Spleen (tissue), 11 donors: ENCODE measurements at regions not wholly inside any gene's neighbourhood (a gene's known extent, or its start where the extent isn't known, plus 50 kb on each side); places are given as distances from the start of the nearest gene placed in this dataset.

Source experiments
- DNase-seq: peaks from one replicate; pipeline ENCODE4 v3.0.0-alpha.2; 2020
- H3K27ac ChIP-seq, 8 donors: fragments of 200-600 bp; sonication (generic) in 7 of 8; 1 replicate in 4 of 8; 2 replicates in 4 of 8; pipeline versions ENCODE4 v1.5.0 to v1.8.0; 2016 to 2021; ENCODE audit warnings: inconsistent platforms in 4 of 8, mild to moderate bottlenecking in 4 of 8, moderate library complexity in 1 of 8
- H3K27me3 ChIP-seq, 7 donors: fragments of 200-600 bp; sonication (generic) in 6 of 7; replicated peaks in 1 of 7; 1 replicate in 4 of 7; 2 replicates in 3 of 7; pipeline versions ENCODE4 v1.5.0 to v1.8.0; 2016 to 2021; ENCODE audit warnings: inconsistent platforms in 3 of 7, mild to moderate bottlenecking in 1 of 7
- H3K36me3 ChIP-seq, 6 donors: fragments of 200-600 bp; sonication (generic) in 5 of 6; 1 replicate in 4 of 6; 2 replicates in 2 of 6; pipeline versions ENCODE4 v1.5.0 to v1.8.0; 2016 to 2021; ENCODE audit warnings: inconsistent platforms in 2 of 6
- H3K4me1 ChIP-seq, 6 donors: fragments of 200-600 bp; sonication (generic) in 5 of 6; 1 replicate in 3 of 6; 2 replicates in 3 of 6; pipeline versions ENCODE4 v1.5.0 to v1.8.0; 2016 to 2021; ENCODE audit warnings: inconsistent platforms in 3 of 6
- H3K4me3 ChIP-seq, 8 donors: fragments of 200-600 bp; sonication (generic) in 7 of 8; 1 replicate in 4 of 8; 2 replicates in 4 of 8; pipeline versions ENCODE4 v1.5.0 to v1.8.0; 2016 to 2021; ENCODE audit warnings: inconsistent platforms in 4 of 8, mild to moderate bottlenecking in 4 of 8, moderate library complexity in 2 of 8
- H3K9me3 ChIP-seq, 8 donors: fragments of 200-600 bp; sonication (generic) in 7 of 8; 1 replicate in 4 of 8; 2 replicates in 4 of 8; pipeline versions ENCODE4 v1.5.0 to v1.8.0; 2016 to 2021; ENCODE audit warnings: inconsistent platforms in 4 of 8
- CTCF ChIP-seq, 11 experiments: fragments of 200-600 bp in 7 of 11; fragments of 450-650 bp in 4 of 11; sonication (generic) in 4 of 11; IDR thresholded peaks in 8 of 11; conservative IDR thresholded peaks in 3 of 11; 1 replicate in 7 of 11; 2 replicates in 4 of 11; pipeline versions ENCODE4 v1.4.0 to v1.8.0; 2016 to 2021; ENCODE audit warnings: antibody characterized with exemption in 11 of 11, inconsistent platforms in 4 of 11, mild to moderate bottlenecking in 1 of 11
- POLR2A ChIP-seq, 3 donors: fragments of 450-650 bp; IDR thresholded peaks; one replicate each; pipeline ENCODE4 v1.5.1; 2017; ENCODE audit warnings: antibody characterized with exemption in 3 of 3, mild to moderate bottlenecking in 1 of 3
- POLR2AphosphoS5 ChIP-seq, 3 donors: sonication (generic); formaldehyde crosslinking; IDR thresholded peaks; one replicate each; pipeline ENCODE4 v1.5.1; 2017; ENCODE audit warnings: antibody characterized with exemption in 3 of 3
- WGBS, 5 donors: extraction: QIAGEN DNeasy Blood & Tissue Kit in 3 of 5; methylation state at CpG; one replicate each; pipeline versions ENCODE4 v1.1.5 to v1.1.7; 2013 to 2018; 5-methylcytosine and 5-hydroxymethylcytosine counted together
- intact Hi-C: fragments of 100-400 bp; cut with DNase I; formaldehyde crosslinking; loops from one replicate; pipeline ENCODE4 v1.15.0; 2023; ENCODE audit warnings: low total_unique reads
- donor health status: healthy with polysubstance abuse.
- donor health status: DM: no; HTN: no; CAD: no; lungs with moderate emphysema.
- donor health status: DM: no; HTN: no; CAD: no.
- donor health status: Bipolar disorder and iron deficiency.
- donor health status: healthy.
- donor health status: DM: no; HTN: no; CAD: no.
- donor health status: DM: yes; HTN: yes; CAD: no.

- intact Hi-C loops: no loop called here
- Histone ChIP-seq H3K4me3 (no peak overlapping the region), H3K4me1 (peaks cover 0 to 8% (median 0%) of the 10 kb centered on the region in 6 donors), H3K36me3 (no peaks in the 10 kb centered on the region), H3K27ac (no peak overlapping the region), H3K27me3 (peaks cover 0 to 31% (median 0%) of the 10 kb centered on the region in 7 donors), H3K9me3 (no peaks in the 10 kb centered on the region)
- no peak for TF ChIP-seq POLR2A (IDR thresholded peaks at IDR 0.05)
- TF ChIP-seq POLR2AphosphoS5 (IDR thresholded peaks at IDR 0.05): no peak
- TF ChIP-seq CTCF (IDR thresholded peaks at IDR 0.05 in 8 of 11, conservative IDR thresholded peaks at IDR 0.05 in 3 of 11): no peak
- no peak for DNase-seq
These were observed 56.5 kb upstream of the RAPH1 start for GRCh38 chr2:203591642-203592041.

GRCh38 chr2:203592470-203592869 is 57.4 kb upstream of the RAPH1 start:
- intact Hi-C loops: no loop called here
- Histone ChIP-seq H3K27me3 (peaks cover 0 to 39% (median 0%) of the 10 kb centered on the region in 7 donors), H3K4me3 (no peak overlapping the region), H3K36me3 (no peaks in the 10 kb centered on the region), H3K9me3 (no peaks in the 10 kb centered on the region), H3K4me1 (peaks cover 0 to 8% (median 0%) of the 10 kb centered on the region in 6 donors), H3K27ac (no peak overlapping the region)
- no peak for DNase-seq
- WGBS, 5 donors: 64 to 78% (median 68%) methylated on average over 2 of the region's 2 CpGs
- TF ChIP-seq POLR2A (IDR thresholded peaks at IDR 0.05): no peak
- no peak for TF ChIP-seq POLR2AphosphoS5 (IDR thresholded peaks at IDR 0.05)
- no peak for TF ChIP-seq CTCF (IDR thresholded peaks at IDR 0.05 in 8 of 11, conservative IDR thresholded peaks at IDR 0.05 in 3 of 11)

DNA sequence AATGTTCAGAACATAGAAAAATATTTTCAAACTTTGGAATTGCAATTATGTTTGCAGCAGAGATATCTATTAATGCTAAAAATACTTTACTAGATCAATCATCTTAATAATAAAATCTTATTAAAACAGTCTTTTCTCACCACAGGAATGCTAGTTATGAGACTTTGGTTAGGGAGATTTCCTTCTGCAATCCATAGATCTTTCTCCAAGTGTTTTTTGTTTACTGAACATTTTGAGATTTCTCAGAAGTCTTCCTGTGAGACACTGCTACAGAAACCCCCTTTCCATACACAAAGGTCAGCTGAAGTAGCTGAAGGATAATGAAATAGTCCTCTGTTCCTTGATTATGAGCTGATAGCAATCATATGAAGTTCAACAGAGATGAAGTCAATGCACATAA is 59.4 kb upstream of the RAPH1 start:
- peaks cover 0 to 23% (median 5%) of the 10 kb centered on the region in 6 donors for H3K4me1 ChIP-seq
- H3K27ac ChIP-seq: peak overlapping the region in 4 of 8 donors; percentile 1 to 51 (median 33)
- no peak overlapping the region for H3K4me3 ChIP-seq
- intact Hi-C loops: no loop called here
- DNase-seq: no peak
- TF ChIP-seq POLR2AphosphoS5 (IDR thresholded peaks at IDR 0.05) (no peak), CTCF (IDR thresholded peaks at IDR 0.05 in 8 of 11, conservative IDR thresholded peaks at IDR 0.05 in 3 of 11) (no peak)
- no peaks in the 10 kb centered on the region for H3K36me3 ChIP-seq
- no peaks in the 10 kb centered on the region for H3K9me3 ChIP-seq
- H3K27me3 ChIP-seq: peaks cover 0 to 49% (median 0%) of the 10 kb centered on the region in 7 donors

DNA sequence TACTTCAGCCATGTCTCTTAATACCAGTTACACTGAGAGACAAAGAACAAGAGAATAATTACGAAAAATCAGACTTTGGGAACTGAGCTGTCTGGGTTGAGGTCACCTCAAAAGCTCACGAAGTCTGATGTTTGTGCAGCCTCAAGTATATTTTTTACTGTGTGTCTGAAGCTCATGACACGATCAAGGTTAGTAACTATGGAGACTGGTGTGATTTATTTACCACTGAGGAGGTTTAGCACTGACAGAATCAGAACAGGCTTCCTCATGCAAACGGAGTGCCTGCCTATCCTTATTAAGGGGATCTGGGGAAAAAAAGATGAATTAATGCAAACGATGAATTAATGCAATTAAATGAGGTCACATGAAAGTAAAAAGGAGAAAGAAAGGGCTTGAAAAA is 61.1 kb upstream of the RAPH1 start:
- Histone ChIP-seq H3K27me3 (peaks cover 0 to 54% (median 0%) of the 10 kb centered on the region in 7 donors), H3K36me3 (no peaks in the 10 kb centered on the region), H3K27ac (peak overlapping the region in 2 of 8 donors; percentile 3 to 36), H3K4me3 (no peak overlapping the region), H3K9me3 (no peaks in the 10 kb centered on the region), H3K4me1 (peaks cover 0 to 23% (median 5%) of the 10 kb centered on the region in 6 donors)
- no peak for DNase-seq
- no peak for TF ChIP-seq POLR2A (IDR thresholded peaks at IDR 0.05)
- no peak for TF ChIP-seq CTCF (IDR thresholded peaks at IDR 0.05 in 8 of 11, conservative IDR thresholded peaks at IDR 0.05 in 3 of 11)
- TF ChIP-seq POLR2AphosphoS5 (IDR thresholded peaks at IDR 0.05): no peak
- 78 to 88% (median 81%) methylated on average over 5 of the region's 5 CpGs for WGBS, 5 donors
- intact Hi-C loops: no loop called here
